DOHH2 (cell line): ENCODE measurements at regions not wholly inside any gene's neighbourhood (a gene's known extent, or its start where the extent isn't known, plus 50 kb on each side); places are given as distances from the start of the nearest gene placed in this dataset.

Source experiments
- H3F3A ChIP-seq: fragments of 200-600 bp; sonication (generic), shearing (Covaris generic); 2 replicates; pipeline ENCODE4 v1.6.0; 2016; ENCODE audit warnings: antibody characterized with exemption, mild to moderate bottlenecking; ENCODE audit not compliant: control insufficient read depth, insufficient read depth
- H3K27ac ChIP-seq: fragments of 200-600 bp; sonication (generic); 2 replicates; pipeline ENCODE4 v1.5.1; 2014; ENCODE audit warnings: low read depth, mild to moderate bottlenecking, low read length, moderate library complexity
- H3K27me3 ChIP-seq: fragments of 200-600 bp; sonication (generic); 2 replicates; pipeline ENCODE4 v1.6.1; 2014; ENCODE audit warnings: mild to moderate bottlenecking, low read length, mixed read lengths; ENCODE audit not compliant: control insufficient read depth
- H3K36me3 ChIP-seq: fragments of 200-600 bp; sonication (generic); 2 replicates; pipeline ENCODE4 v1.6.1; 2014; ENCODE audit warnings: mild to moderate bottlenecking, low read length, moderate library complexity, mixed read lengths; ENCODE audit not compliant: control insufficient read depth
- H3K4me1 ChIP-seq: fragments of 200-600 bp; sonication (generic); 2 replicates; pipeline ENCODE4 v1.6.1; 2014; ENCODE audit warnings: mild to moderate bottlenecking, low read length, mixed read lengths; ENCODE audit not compliant: control insufficient read depth
- H3K4me2 ChIP-seq: fragments of 200-600 bp; sonication (generic); 2 replicates; pipeline ENCODE4 v1.6.0; 2014; ENCODE audit warnings: mild to moderate bottlenecking, low read length, moderate library complexity
- H3K4me3 ChIP-seq: fragments of 200-600 bp; sonication (generic); 2 replicates; pipeline ENCODE4 v1.5.1; 2014; ENCODE audit warnings: mild to moderate bottlenecking, low read length, mixed read lengths
- H3K79me2 ChIP-seq: fragments of 200-600 bp; sonication (generic); 2 replicates; pipeline ENCODE4 v1.6.1; 2014; ENCODE audit warnings: mild to moderate bottlenecking, low read length, mixed read lengths; ENCODE audit not compliant: control insufficient read depth
- H3K9me2 ChIP-seq: fragments of 200-600 bp; sonication (generic); replicated peaks from 2 replicates; pipeline ENCODE4 v1.6.1; 2014; ENCODE audit warnings: mild to moderate bottlenecking, low read length, mixed read lengths; ENCODE audit not compliant: control insufficient read depth
- H3K9me3 ChIP-seq: fragments of 200-600 bp; sonication (generic); 2 replicates; pipeline ENCODE4 v1.6.1; 2014; ENCODE audit warnings: antibody characterized with exemption, low read length, mixed read lengths; ENCODE audit not compliant: control insufficient read depth, insufficient read depth
- H4K20me1 ChIP-seq: fragments of 200-600 bp; sonication (generic); 2 replicates; pipeline ENCODE4 v1.6.0; 2014; ENCODE audit warnings: low read depth, mild to moderate bottlenecking, antibody characterized with exemption, low read length, moderate library complexity; ENCODE audit not compliant: control insufficient read depth, insufficient read depth
- EZH2phosphoT487 ChIP-seq: fragments of 200-600 bp; sonication (generic); IDR thresholded peaks from 2 replicates; pipeline ENCODE4 v1.6.1; 2017; ENCODE audit warnings: borderline replicate concordance, mild to moderate bottlenecking, antibody characterized with exemption, low read length, moderate library complexity, mixed read lengths
- TF ChIP-seq, protein P1 (sequence below): fragments of 200-600 bp; sonication (generic); IDR thresholded peaks from one replicate; pipeline ENCODE4 v1.5.1; 2014; ENCODE audit warnings: antibody characterized with exemption, mild to moderate bottlenecking, low read depth, low read length; ENCODE audit not compliant: poor library complexity, severe bottlenecking

DNA sequence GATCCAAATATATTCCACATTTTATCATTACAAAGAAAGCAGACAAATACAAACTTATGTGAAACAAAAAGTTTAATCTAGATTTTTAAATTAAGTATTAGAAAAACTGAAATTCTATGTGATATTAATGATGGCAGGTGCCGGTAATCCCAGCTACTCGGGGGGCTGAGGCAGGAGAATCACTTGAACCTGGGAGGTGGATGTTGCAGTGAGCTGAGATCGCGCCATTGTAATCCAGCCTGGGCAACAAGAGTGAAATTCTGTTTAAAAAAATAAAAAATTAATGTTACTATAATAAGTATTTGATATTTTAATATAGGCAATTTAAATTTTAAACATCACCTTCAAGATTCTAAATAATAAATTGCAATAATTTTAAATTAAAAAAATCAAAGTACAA, 400.6 kb downstream of the PABPC4L start:
- no peaks in the 10 kb centered on the region; the same call in 1 of the 2 replicates for H3K9me2 ChIP-seq
- no peaks in the 10 kb centered on the region for H4K20me1 ChIP-seq
- H3K9me3 ChIP-seq = no peaks in the 10 kb centered on the region
- no peaks in the 10 kb centered on the region for H3K79me2 ChIP-seq
- no peaks in the 10 kb centered on the region for H3K36me3 ChIP-seq
- no peak for TF ChIP-seq EZH2phosphoT487
- TF ChIP-seq, protein P1, sequence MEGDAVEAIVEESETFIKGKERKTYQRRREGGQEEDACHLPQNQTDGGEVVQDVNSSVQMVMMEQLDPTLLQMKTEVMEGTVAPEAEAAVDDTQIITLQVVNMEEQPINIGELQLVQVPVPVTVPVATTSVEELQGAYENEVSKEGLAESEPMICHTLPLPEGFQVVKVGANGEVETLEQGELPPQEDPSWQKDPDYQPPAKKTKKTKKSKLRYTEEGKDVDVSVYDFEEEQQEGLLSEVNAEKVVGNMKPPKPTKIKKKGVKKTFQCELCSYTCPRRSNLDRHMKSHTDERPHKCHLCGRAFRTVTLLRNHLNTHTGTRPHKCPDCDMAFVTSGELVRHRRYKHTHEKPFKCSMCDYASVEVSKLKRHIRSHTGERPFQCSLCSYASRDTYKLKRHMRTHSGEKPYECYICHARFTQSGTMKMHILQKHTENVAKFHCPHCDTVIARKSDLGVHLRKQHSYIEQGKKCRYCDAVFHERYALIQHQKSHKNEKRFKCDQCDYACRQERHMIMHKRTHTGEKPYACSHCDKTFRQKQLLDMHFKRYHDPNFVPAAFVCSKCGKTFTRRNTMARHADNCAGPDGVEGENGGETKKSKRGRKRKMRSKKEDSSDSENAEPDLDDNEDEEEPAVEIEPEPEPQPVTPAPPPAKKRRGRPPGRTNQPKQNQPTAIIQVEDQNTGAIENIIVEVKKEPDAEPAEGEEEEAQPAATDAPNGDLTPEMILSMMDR = no peak
- no peak overlapping the region for H3K4me3 ChIP-seq
- no peaks in the 10 kb centered on the region for H3K27me3 ChIP-seq
- no peak overlapping the region for H3K27ac ChIP-seq
- no peaks in the 10 kb centered on the region for H3F3A ChIP-seq
- no peak overlapping the region for H3K4me2 ChIP-seq
- no peaks in the 10 kb centered on the region for H3K4me1 ChIP-seq

DNA sequence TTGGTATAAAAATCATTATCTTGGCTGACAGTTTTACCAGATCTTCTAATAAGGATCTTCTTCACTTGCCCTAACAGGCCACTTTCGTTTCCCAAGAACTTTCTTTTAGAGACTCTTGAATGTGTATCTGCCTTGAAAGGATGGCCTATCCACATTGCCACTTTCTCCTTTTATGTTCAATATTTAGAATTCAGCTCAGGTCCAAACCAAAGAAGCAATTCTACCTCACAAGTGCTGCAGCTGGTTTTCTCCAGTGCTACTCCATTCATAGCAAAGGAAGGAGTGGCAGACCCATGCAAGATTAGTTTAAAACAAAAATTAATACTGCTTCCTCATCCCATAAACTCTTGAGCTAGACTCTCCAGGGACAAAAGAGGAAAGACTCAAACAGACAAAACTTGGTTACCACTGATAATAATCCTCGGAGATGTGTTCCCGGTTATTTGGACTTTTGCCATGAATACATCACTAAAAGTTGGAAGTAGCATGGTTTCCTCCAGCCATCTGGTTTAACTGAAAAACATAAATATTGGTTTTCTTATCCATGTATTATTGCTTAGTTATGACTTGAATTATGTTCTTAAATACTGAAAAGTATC, 401.8 kb downstream of the PABPC4L start:
- no peaks in the 10 kb centered on the region for H3K36me3 ChIP-seq
- H3K4me3 ChIP-seq = no peak overlapping the region
- TF ChIP-seq, protein P1 = no peak
- no peak for TF ChIP-seq EZH2phosphoT487
- no peaks in the 10 kb centered on the region for H3K4me1 ChIP-seq
- H3K79me2 ChIP-seq = no peaks in the 10 kb centered on the region
- no peaks in the 10 kb centered on the region for H3K27me3 ChIP-seq
- no peaks in the 10 kb centered on the region; the same call in 1 of the 2 replicates for H3K9me2 ChIP-seq
- H3K4me2 ChIP-seq = no peak overlapping the region
- no peaks in the 10 kb centered on the region for H3F3A ChIP-seq
- H3K27ac ChIP-seq = no peak overlapping the region
- no peaks in the 10 kb centered on the region for H3K9me3 ChIP-seq
- no peaks in the 10 kb centered on the region for H4K20me1 ChIP-seq

DNA sequence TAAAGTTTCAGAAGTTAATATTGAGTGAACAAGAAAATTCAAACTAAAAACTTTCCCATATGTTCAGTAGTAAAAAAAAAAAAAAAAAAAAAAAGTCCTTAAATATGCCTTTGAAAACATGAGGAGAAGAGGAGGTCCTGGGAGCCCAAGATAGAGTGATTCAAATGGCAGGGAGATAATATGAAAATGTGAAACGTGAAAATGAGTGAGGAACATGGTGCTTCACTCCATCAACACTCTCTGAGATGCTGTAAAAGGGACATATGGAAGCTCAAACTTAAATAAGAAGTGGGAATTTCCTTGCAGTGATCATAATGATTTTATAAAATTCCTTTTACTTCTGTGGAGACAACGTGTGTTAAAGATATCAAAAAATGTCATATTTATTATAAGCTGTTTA, 423.9 kb downstream of the PABPC4L start:
- Histone ChIP-seq H3K79me2 (no peaks in the 10 kb centered on the region), H3K4me1 (no peaks in the 10 kb centered on the region), H3K9me3 (peaks cover under 1% of the 10 kb centered on the region; the same call in 1 of the 2 replicates)

More for the DNA sequence above, 423.9 kb downstream of the PABPC4L start:
- no peaks in the 10 kb centered on the region for H4K20me1 ChIP-seq
- H3K27me3 ChIP-seq = no peaks in the 10 kb centered on the region
- no peak overlapping the region for H3K4me2 ChIP-seq
- no peak overlapping the region for H3K4me3 ChIP-seq
- no peaks in the 10 kb centered on the region for H3K9me2 ChIP-seq
- no peak overlapping the region for H3K27ac ChIP-seq
- H3F3A ChIP-seq = no peaks in the 10 kb centered on the region
- no peaks in the 10 kb centered on the region for H3K36me3 ChIP-seq
- TF ChIP-seq, protein P1 = no peak
- TF ChIP-seq EZH2phosphoT487 = no peak
